ENCODE measurements at regions not wholly inside any gene's neighbourhood (a gene's known extent, or its start where the extent isn't known, plus 50 kb on each side); places are given as distances from the start of the nearest gene placed in this dataset.

- no peak for DNase-seq
- TF ChIP-seq CTCF (IDR thresholded peaks at IDR 0.05): no peak
- WGBS, 2 donors: 71 to 72% methylated on average over 3 of the region's 3 CpGs
- Histone ChIP-seq H3K27me3 (peaks cover 0 to 3% (median 0%) of the 10 kb centered on the region in 7 donors), H3K36me3 (no peaks in the 10 kb centered on the region), H3K27ac (no peak overlapping the region), H3K4me3 (no peak overlapping the region), H3K4me1 (no peaks in the 10 kb centered on the region), H3K9me3 (no peaks in the 10 kb centered on the region)
- intact Hi-C loops (cut with DNase I): loop anchor here in 1 of 10 donors (10.0 kb wide), 1 partner anchor 1055 kb away; no protein-coding TSS in a partner anchor
- ATAC-seq: no peak
These were observed 640.7 kb upstream of the SOX9 start for GRCh38 chr17:71480099-71480498.

- Histone ChIP-seq H3K27me3 (peaks cover 0 to 3% (median 0%) of the 10 kb centered on the region in 7 donors), H3K9me3 (no peaks in the 10 kb centered on the region), H3K36me3 (no peaks in the 10 kb centered on the region), H3K4me3 (no peak overlapping the region), H3K27ac (no peak overlapping the region), H3K4me1 (no peaks in the 10 kb centered on the region)
- intact Hi-C loops (cut with DNase I): loop anchor here in 2 of 10 donors (1.0 to 10.0 kb wide), 2 partner anchors 8 to 1052 kb away; no protein-coding TSS in a partner anchor
- no peak for ATAC-seq
- no peak for TF ChIP-seq CTCF (IDR thresholded peaks at IDR 0.05)
- no peak for DNase-seq
- 39 to 47% methylated on average over 1 of the region's 1 CpG for WGBS, 2 donors
These were observed 638.2 kb upstream of the SOX9 start for GRCh38 chr17:71482625-71483024.

GRCh38 chr17:71484546-71484945, 636.3 kb upstream of the SOX9 start:
- intact Hi-C loops (cut with DNase I): loop anchor here in 1 of 10 donors (10.0 kb wide), 1 partner anchor 1050 kb away; no protein-coding TSS in a partner anchor
- DNase-seq (no peak), ATAC-seq (no peak)
- Histone ChIP-seq H3K9me3 (no peaks in the 10 kb centered on the region), H3K27ac (no peak overlapping the region), H3K4me3 (no peak overlapping the region), H3K4me1 (no peaks in the 10 kb centered on the region), H3K36me3 (no peaks in the 10 kb centered on the region), H3K27me3 (peaks cover 0 to 3% (median 0%) of the 10 kb centered on the region in 7 donors)
- 43 to 51% methylated on average over 1 of the region's 1 CpG for WGBS, 2 donors
- TF ChIP-seq CTCF (IDR thresholded peaks at IDR 0.05): no peak

- Histone ChIP-seq H3K27ac (no peak overlapping the region), H3K4me1 (no peaks in the 10 kb centered on the region), H3K4me3 (no peak overlapping the region), H3K27me3 (peaks cover 0 to 2% (median 0%) of the 10 kb centered on the region in 7 donors), H3K36me3 (no peaks in the 10 kb centered on the region), H3K9me3 (no peaks in the 10 kb centered on the region)
- 86 to 93% methylated on average over 3 of the region's 3 CpGs for WGBS, 2 donors
- intact Hi-C loops (cut with DNase I): loop anchor here in 1 of 10 donors (10.0 kb wide), 1 partner anchor 1049 kb away; no protein-coding TSS in a partner anchor
- no peak for TF ChIP-seq CTCF (IDR thresholded peaks at IDR 0.05)
- ATAC-seq: no peak
- no peak for DNase-seq
These were observed 635.4 kb upstream of the SOX9 start for GRCh38 chr17:71485426-71485825.
